ENCODE measurements at regions not wholly inside any gene's neighbourhood (a gene's known extent, or its start where the extent isn't known, plus 50 kb on each side); places are given as distances from the start of the nearest gene placed in this dataset.

GRCh38 chr20:51331481-51331880 is 211.0 kb downstream of the NFATC2 start:
- Histone ChIP-seq H3K9me3 (replicated peaks in 1 of 3) (no peaks in the 10 kb centered on the region), H3K27ac (no peak overlapping the region), H3K27me3 (no peaks in the 10 kb centered on the region), H3K4me3 (no peak overlapping the region), H3K4me1 (replicated peaks in 1 of 2) (no peaks in the 10 kb centered on the region), H3K36me3 (replicated peaks in 1 of 2) (no peaks in the 10 kb centered on the region)
- DNase-seq: no peak
- intact Hi-C loops (cut with DNase I): no loop called here
- 79 to 92% (median 88%) methylated on average over 7 to 19 of the region's 19 CpGs for WGBS, 4 donors
- TF ChIP-seq, protein P1, sequence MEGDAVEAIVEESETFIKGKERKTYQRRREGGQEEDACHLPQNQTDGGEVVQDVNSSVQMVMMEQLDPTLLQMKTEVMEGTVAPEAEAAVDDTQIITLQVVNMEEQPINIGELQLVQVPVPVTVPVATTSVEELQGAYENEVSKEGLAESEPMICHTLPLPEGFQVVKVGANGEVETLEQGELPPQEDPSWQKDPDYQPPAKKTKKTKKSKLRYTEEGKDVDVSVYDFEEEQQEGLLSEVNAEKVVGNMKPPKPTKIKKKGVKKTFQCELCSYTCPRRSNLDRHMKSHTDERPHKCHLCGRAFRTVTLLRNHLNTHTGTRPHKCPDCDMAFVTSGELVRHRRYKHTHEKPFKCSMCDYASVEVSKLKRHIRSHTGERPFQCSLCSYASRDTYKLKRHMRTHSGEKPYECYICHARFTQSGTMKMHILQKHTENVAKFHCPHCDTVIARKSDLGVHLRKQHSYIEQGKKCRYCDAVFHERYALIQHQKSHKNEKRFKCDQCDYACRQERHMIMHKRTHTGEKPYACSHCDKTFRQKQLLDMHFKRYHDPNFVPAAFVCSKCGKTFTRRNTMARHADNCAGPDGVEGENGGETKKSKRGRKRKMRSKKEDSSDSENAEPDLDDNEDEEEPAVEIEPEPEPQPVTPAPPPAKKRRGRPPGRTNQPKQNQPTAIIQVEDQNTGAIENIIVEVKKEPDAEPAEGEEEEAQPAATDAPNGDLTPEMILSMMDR (IDR thresholded peaks at IDR 0.05): no peak
- TF ChIP-seq POLR2A (IDR thresholded peaks at IDR 0.05): no peak

DNA sequence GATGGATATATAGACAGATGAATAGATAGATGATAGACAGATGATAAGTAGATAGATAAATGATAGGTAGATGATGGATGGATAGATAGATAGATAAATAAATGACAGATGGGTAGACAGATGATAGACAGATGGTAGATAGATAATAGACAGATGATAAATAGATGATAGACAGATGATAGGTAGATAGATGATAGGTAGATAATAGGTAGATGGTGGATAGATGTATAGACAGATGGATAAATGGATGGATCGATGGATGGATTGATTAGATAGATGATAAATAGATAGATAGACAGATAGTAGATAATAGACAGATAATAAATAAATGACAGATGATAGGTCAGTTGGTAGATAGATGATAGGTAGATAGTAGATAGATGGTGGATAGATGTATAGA is 212.7 kb downstream of the NFATC2 start:
- intact Hi-C loops (cut with DNase I): loop anchor here in 1 of 2 donors (5.0 kb wide), 1 partner anchor 343 kb away; no protein-coding TSS in a partner anchor
- Histone ChIP-seq H3K4me3 (no peak overlapping the region), H3K9me3 (replicated peaks in 1 of 3) (no peaks in the 10 kb centered on the region), H3K36me3 (replicated peaks in 1 of 2) (no peaks in the 10 kb centered on the region), H3K27me3 (no peaks in the 10 kb centered on the region), H3K27ac (no peak overlapping the region), H3K4me1 (replicated peaks in 1 of 2) (no peaks in the 10 kb centered on the region)
- WGBS, 4 donors: 90 to 95% (median 92%) methylated on average over 1 of the region's 1 CpG
- no peak for DNase-seq
- TF ChIP-seq POLR2A (IDR thresholded peaks at IDR 0.05): no peak
- TF ChIP-seq, protein P1 (IDR thresholded peaks at IDR 0.05): no peak

GRCh38 chr20:51327251-51327841 is 215.2 kb downstream of the NFATC2 start:
- TF ChIP-seq, protein P1 (IDR thresholded peaks at IDR 0.05): no peak
- TF ChIP-seq POLR2A (IDR thresholded peaks at IDR 0.05): no peak
- intact Hi-C loops (cut with DNase I): loop anchor here in 1 of 2 donors (5.0 kb wide), 1 partner anchor 340 kb away; no protein-coding TSS in a partner anchor
- 69 to 76% (median 72%) methylated on average over 16 to 17 of the region's 17 CpGs for whole genome bisulfite sequencing, 4 donors
- H3K9me3 ChIP-seq (replicated peaks in 1 of 3): no peaks in the 10 kb centered on the region
- H3K36me3 ChIP-seq (replicated peaks in 1 of 2): no peaks in the 10 kb centered on the region
- H3K27ac ChIP-seq: no peak overlapping the region
- no peak overlapping the region for H3K4me3 ChIP-seq
- H3K27me3 ChIP-seq: no peaks in the 10 kb centered on the region
- DNase-seq: no peak
- H3K4me1 ChIP-seq (replicated peaks in 1 of 2): no peaks in the 10 kb centered on the region

DNA sequence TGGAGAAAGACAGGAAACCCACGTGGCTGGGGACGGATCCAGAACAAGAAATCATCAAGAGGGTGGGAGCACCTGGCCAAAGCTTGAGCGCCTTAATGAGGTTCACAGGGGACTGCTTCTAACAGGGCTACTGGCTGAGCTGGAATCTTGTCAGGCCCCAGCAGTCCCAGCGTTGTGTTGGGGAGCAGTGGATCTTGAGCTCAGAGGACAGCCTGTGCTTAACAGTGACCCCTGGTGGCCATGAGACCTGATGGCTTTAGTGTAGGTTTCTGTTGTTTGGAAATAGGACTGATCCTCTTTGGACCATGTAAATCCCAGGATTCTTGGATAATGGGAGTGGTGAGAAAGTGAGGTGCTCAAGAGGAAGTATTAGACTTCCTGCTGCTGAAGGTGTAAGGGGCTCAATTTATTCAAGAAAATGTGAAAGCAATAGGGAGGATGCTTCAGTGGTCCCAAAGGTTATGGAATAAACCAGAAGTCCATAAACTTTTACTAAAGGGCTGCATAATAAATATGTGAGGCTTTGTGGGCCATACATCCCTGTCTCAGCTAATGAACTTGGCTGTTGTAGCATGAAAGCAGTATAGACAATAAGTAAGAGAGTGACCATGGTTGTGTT is 216.2 kb downstream of the NFATC2 start:
- TF ChIP-seq, protein P1 (IDR thresholded peaks at IDR 0.05): peak; percentile 21 to 50 (median 45)
- TF ChIP-seq POLR2A (IDR thresholded peaks at IDR 0.05): no peak
- no peaks in the 10 kb centered on the region for H3K27me3 ChIP-seq
- 56 to 59% (median 58%) methylated on average over 4 of the region's 4 CpGs for WGBS, 4 donors
- no peaks in the 10 kb centered on the region for H3K9me3 ChIP-seq (replicated peaks in 1 of 3)
- intact Hi-C loops (cut with DNase I): loop anchor here in 1 of 2 donors (5.0 kb wide), 1 partner anchor 339 kb away; no protein-coding TSS in a partner anchor
- no peak overlapping the region for H3K4me3 ChIP-seq
- no peaks in the 10 kb centered on the region for H3K36me3 ChIP-seq (replicated peaks in 1 of 2)
- H3K4me1 ChIP-seq (replicated peaks in 1 of 2): no peaks in the 10 kb centered on the region
- DNase-seq: peak in 4 of 7 donors; percentile 41 to 69 (median 62)
- no peak overlapping the region for H3K27ac ChIP-seq

Data from adrenal gland (tissue), 9 donors.